ENCODE measurements at regions not wholly inside any gene's neighbourhood (a gene's known extent, or its start where the extent isn't known, plus 50 kb on each side); places are given as distances from the start of the nearest gene placed in this dataset.

- TF ChIP-seq SNAI2 (CRISPR knock-in tag; IDR thresholded peaks at IDR 0.05), result no peak
- no peak for TF ChIP-seq PATZ1 (CRISPR knock-in tag; IDR thresholded peaks at IDR 0.05; ENCODE audit: borderline replicate concordance)
- TF ChIP-seq TSHZ2 (CRISPR knock-in tag; IDR thresholded peaks at IDR 0.05), result no peak
- TF ChIP-seq OSR1 (CRISPR knock-in tag; IDR thresholded peaks at IDR 0.05), result no peak
- no peak for ATAC-seq
These were observed 811.2 kb downstream of the SI start for GRCh38 chr3:164267053-164267452.

GRCh38 chr3:164250923-164251322, 827.4 kb downstream of the SI start:
- no peak for TF ChIP-seq PPARA (CRISPR knock-in tag; IDR thresholded peaks at IDR 0.05; ENCODE audit: borderline replicate concordance)
- no peak for TF ChIP-seq CREB5 (CRISPR knock-in tag; IDR thresholded peaks at IDR 0.05; ENCODE audit: low read depth)
- TF ChIP-seq ZFP30 (CRISPR knock-in tag; IDR thresholded peaks at IDR 0.05), result no peak
- TF ChIP-seq ISL1 (CRISPR knock-in tag; IDR thresholded peaks at IDR 0.05), result no peak
- no peak for TF ChIP-seq TSHZ2 (CRISPR knock-in tag; IDR thresholded peaks at IDR 0.05)
- no peak for TF ChIP-seq ZFP3 (CRISPR knock-in tag; IDR thresholded peaks at IDR 0.05)
- no peak for TF ChIP-seq OSR1 (CRISPR knock-in tag; IDR thresholded peaks at IDR 0.05)
- TF ChIP-seq POU6F1 (CRISPR knock-in tag; IDR thresholded peaks at IDR 0.05; ENCODE audit: borderline replicate concordance, low read depth), result no peak
- TF ChIP-seq ZNF8 (CRISPR knock-in tag; IDR thresholded peaks at IDR 0.05), result no peak
- TF ChIP-seq ZNF70 (CRISPR knock-in tag; IDR thresholded peaks at IDR 0.05), result no peak
- no peak for TF ChIP-seq BACH2 (CRISPR knock-in tag; IDR thresholded peaks at IDR 0.05; ENCODE audit: borderline replicate concordance)
- no peak for TF ChIP-seq CSDC2 (CRISPR knock-in tag; IDR thresholded peaks at IDR 0.05)
- TF ChIP-seq TCF4 (CRISPR knock-in tag; IDR thresholded peaks at IDR 0.05; ENCODE audit: borderline replicate concordance), result no peak
- TF ChIP-seq CSRNP3 (CRISPR knock-in tag; IDR thresholded peaks at IDR 0.05), result no peak

GRCh38 chr3:164236851-164237250, 841.4 kb downstream of the SI start:
- ATAC-seq, result no peak
- no peak for TF ChIP-seq ARNTL (CRISPR knock-in tag; IDR thresholded peaks at IDR 0.05; ENCODE audit: borderline replicate concordance, low read depth)
- TF ChIP-seq POU6F1 (CRISPR knock-in tag; IDR thresholded peaks at IDR 0.05; ENCODE audit: borderline replicate concordance, low read depth), result no peak
- TF ChIP-seq ZNF70 (CRISPR knock-in tag; IDR thresholded peaks at IDR 0.05), result no peak
- TF ChIP-seq ZFP30 (CRISPR knock-in tag; IDR thresholded peaks at IDR 0.05), result no peak
- TF ChIP-seq ISL1 (CRISPR knock-in tag; IDR thresholded peaks at IDR 0.05), result no peak
- no peak for TF ChIP-seq CREB5 (CRISPR knock-in tag; IDR thresholded peaks at IDR 0.05; ENCODE audit: low read depth)
- TF ChIP-seq OSR1 (CRISPR knock-in tag; IDR thresholded peaks at IDR 0.05), result no peak
- no peak for TF ChIP-seq ESRRG (CRISPR knock-in tag; IDR thresholded peaks at IDR 0.05)
- no peak for TF ChIP-seq SNAI2 (CRISPR knock-in tag; IDR thresholded peaks at IDR 0.05)
- TF ChIP-seq ZNF8 (CRISPR knock-in tag; IDR thresholded peaks at IDR 0.05), result no peak
- no peak for TF ChIP-seq TOX (CRISPR knock-in tag; IDR thresholded peaks at IDR 0.05; ENCODE audit: borderline replicate concordance)
- no peak for TF ChIP-seq ZC3H10 (CRISPR knock-in tag; IDR thresholded peaks at IDR 0.05)
- TF ChIP-seq TCF4 (CRISPR knock-in tag; IDR thresholded peaks at IDR 0.05; ENCODE audit: borderline replicate concordance), result no peak

More at GRCh38 chr3:164250923-164251322, 827.4 kb downstream of the SI start:
- ATAC-seq, result no peak
